HCT116 (cell line): ENCODE measurements at regions not wholly inside any gene's neighbourhood (a gene's known extent, or its start where the extent isn't known, plus 50 kb on each side); places are given as distances from the start of the nearest gene placed in this dataset.

Source experiments
- ATAC-seq: fragments of 200-7000 bp; cut with Tn5 transposase; 2 replicates; pipeline ENCODE4 v1.9.1; 2020; ENCODE audit warnings: mild to moderate bottlenecking, moderate library complexity
- BruUV-seq: library from RNA; stranded (reverse); fragments of 400-500 nt; replicated peaks from 2 replicates; lab custom pipeline; 2021; lab: Mats Ljungman, UMichigan
- CTCF ChIA-PET: fragments of 300-600 bp; sonication (Branson Sonifier 250); formaldehyde crosslinking; loops from one replicate; lab custom pipeline; 2021; ENCODE audit warnings: antibody characterized with exemption; lab: Charles Lee
- POLR2A ChIA-PET: fragments of 300-600, 350-600 bp; sonication (Branson Sonifier 250); formaldehyde crosslinking; loops from one replicate; lab custom pipeline; 2021; ENCODE audit warnings: antibody characterized with exemption; lab: Charles Lee
- RAD21 ChIA-PET, 2 experiments: fragments of 300-600 bp; sonication (Branson Sonifier 250); formaldehyde crosslinking; loops; one replicate each; lab custom pipeline; 2023; ENCODE audit warnings: low total read pairs in 2 of 2; ENCODE audit not compliant: uncharacterized antibody in 2 of 2, unreplicated experiment in 2 of 2, low non-redundant PET in 1 of 2; lab: Charles Lee
- DNase-seq: peaks from one replicate; pipeline ENCODE4 v3.0.0-alpha.2; 2010; ENCODE audit warnings: low read depth, low spot score
- H2AFZ ChIP-seq: fragments of 200-600 bp; shearing (Covaris generic), sonication (generic); 2 replicates; pipeline ENCODE4 v1.6.1; 2017; ENCODE audit warnings: low read depth, mixed run types, mixed read lengths, antibody characterized with exemption, low read length; ENCODE audit not compliant: poor library complexity, severe bottlenecking
- H3K27ac ChIP-seq: 2 replicates; pipeline ENCODE4 v1.5.1; 2012; ENCODE audit warnings: low read depth, low read length
- H3K27me3 ChIP-seq: fragments of 200-600 bp; sonication (generic); 2 replicates; pipeline ENCODE4 v1.6.1; 2016; ENCODE audit warnings: mixed run types, low read length, mixed read lengths; ENCODE audit not compliant: insufficient read depth
- H3K36me3 ChIP-seq, 2 experiments: fragments of 200-500 bp in 1 of 2; fragments of 200-600 bp in 1 of 2; sonication (Bioruptor generic) in 1 of 2; sonication (generic) in 1 of 2; 2 replicates each; pipeline versions ENCODE4 v1.5.1 to v1.6.1; 2014 to 2016; ENCODE audit warnings: low read length in 2 of 2, inconsistent platforms in 1 of 2, mixed read lengths in 1 of 2, mixed run types in 1 of 2; ENCODE audit not compliant: insufficient read depth in 2 of 2, control insufficient read depth in 1 of 2
- H3K4me1 ChIP-seq, 2 experiments: fragments of 200-600 bp in 1 of 2; sonication (generic) in 1 of 2; 2 replicates each; pipeline versions ENCODE4 v1.5.1 to v1.6.1; 2012 to 2017; ENCODE audit warnings: low read length in 2 of 2, inconsistent platforms in 1 of 2, mild to moderate bottlenecking in 1 of 2, mixed read lengths in 1 of 2, mixed run types in 1 of 2, moderate library complexity in 1 of 2; ENCODE audit not compliant: insufficient read depth in 2 of 2, control insufficient read depth in 1 of 2
- H3K4me2 ChIP-seq: fragments of 200-600 bp; sonication (generic); 2 replicates; pipeline ENCODE4 v1.6.1; 2017; ENCODE audit warnings: mixed run types, low read length, mixed read lengths
- H3K4me3 ChIP-seq, 2 experiments: fragments of 200-600 bp in 1 of 2; sonication (generic) in 1 of 2; replicated peaks in 1 of 2; 2 replicates each; pipeline ENCODE4 v1.5.1; 2011 to 2016; ENCODE audit warnings: low read length in 2 of 2, control low read depth in 1 of 2, low read depth in 1 of 2, mild to moderate bottlenecking in 1 of 2, mixed read lengths in 1 of 2, mixed run types in 1 of 2
- H3K79me2 ChIP-seq: fragments of 200-600 bp; sonication (generic); 2 replicates; pipeline ENCODE4 v1.6.1; 2017; ENCODE audit warnings: mild to moderate bottlenecking, mixed run types, low read length, moderate library complexity, mixed read lengths; ENCODE audit not compliant: insufficient read depth
- H3K9ac ChIP-seq: fragments of 200-600 bp; sonication (generic); 2 replicates; pipeline ENCODE4 v1.6.1; 2016; ENCODE audit warnings: low read length, mixed read lengths
- H3K9me2 ChIP-seq: fragments of 200-600 bp; sonication (generic), shearing (Covaris generic); 2 replicates; pipeline ENCODE4 v1.6.1; 2017; ENCODE audit warnings: mixed run types, mild to moderate bottlenecking, moderate library complexity; ENCODE audit not compliant: insufficient read depth
- H3K9me3 ChIP-seq, 2 experiments: fragments of 200-500 bp in 1 of 2; fragments of 200-600 bp in 1 of 2; sonication (Bioruptor generic) in 1 of 2; sonication (generic) in 1 of 2; 2 replicates each; pipeline ENCODE4 v1.6.1; 2014 to 2017; ENCODE audit warnings: low read length in 2 of 2, mixed read lengths in 2 of 2, inconsistent platforms in 1 of 2, low read depth in 1 of 2, mild to moderate bottlenecking in 1 of 2, mixed run types in 1 of 2, moderate library complexity in 1 of 2; ENCODE audit not compliant: control insufficient read depth in 1 of 2, insufficient read depth in 1 of 2
- H4K20me1 ChIP-seq: fragments of 200-600 bp; sonication (generic), shearing (Covaris generic); 2 replicates; pipeline ENCODE4 v1.6.1; 2017; ENCODE audit warnings: mixed run types, mild to moderate bottlenecking, moderate library complexity; ENCODE audit not compliant: insufficient read depth
- CBX3 ChIP-seq: IDR thresholded peaks from 2 replicates; pipeline ENCODE4 v1.6.1; 2012; ENCODE audit warnings: low read depth
- CEBPB ChIP-seq: IDR thresholded peaks from 2 replicates; pipeline ENCODE4 v1.6.1; 2012; ENCODE audit warnings: low read depth
- JUND ChIP-seq: IDR thresholded peaks from 2 replicates; pipeline ENCODE4 v1.6.1; 2012
- RAD21 ChIP-seq: IDR thresholded peaks from 2 replicates; pipeline ENCODE4 v1.6.1; 2012; ENCODE audit warnings: low read depth, mild to moderate bottlenecking
- SIN3A ChIP-seq: IDR thresholded peaks from 2 replicates; pipeline ENCODE4 v1.6.1; 2012; ENCODE audit warnings: low read depth
- SP1 ChIP-seq: IDR thresholded peaks from 2 replicates; pipeline ENCODE4 v1.6.1; 2012; ENCODE audit warnings: low read depth
- ZBTB33 ChIP-seq: IDR thresholded peaks from 2 replicates; pipeline ENCODE4 v1.6.1; 2011; ENCODE audit warnings: mild to moderate bottlenecking, low read length, moderate library complexity; ENCODE audit not compliant: insufficient replicate concordance; ENCODE audit errors: extremely low read depth
- ZNF274 ChIP-seq: fragments of 200-500 bp; sonication (Bioruptor generic); IDR thresholded peaks from 2 replicates; pipeline ENCODE4 v1.6.1; 2014; ENCODE audit warnings: mild to moderate bottlenecking, low read depth, low read length, inconsistent platforms
- intact Hi-C: fragments of 100-400 bp; cut with micrococcal nuclease; formaldehyde crosslinking; loops from 2 replicates; pipeline ENCODE4 v1.10.0; 2022
- TF ChIP-seq, protein P1 (sequence below): IDR thresholded peaks from 2 replicates; pipeline ENCODE4 v1.6.1; 2012; ENCODE audit warnings: low read depth

DNA sequence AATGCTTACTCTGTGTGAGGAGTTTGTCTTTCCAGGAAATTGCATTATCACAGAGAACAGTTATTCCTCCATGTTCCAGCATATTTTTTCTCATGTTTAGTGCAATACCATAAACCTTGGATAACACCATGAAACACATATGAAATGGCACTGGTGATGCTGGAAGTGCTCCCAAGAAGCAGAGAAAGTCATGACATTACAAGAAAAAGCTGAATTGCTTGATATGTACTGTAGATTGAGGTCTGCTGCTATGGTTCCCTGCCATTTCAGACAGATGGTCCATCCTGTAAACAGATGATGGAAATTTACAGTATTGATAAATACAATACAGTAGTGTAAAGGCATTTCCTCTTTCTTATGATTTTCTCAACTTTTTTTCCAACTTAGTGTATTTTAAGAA lies 422.1 kb downstream of the LRRIQ3 start:
- no peak overlapping the region for H3K9ac ChIP-seq
- no peak overlapping the region for H3K27ac ChIP-seq
- H3K9me3 ChIP-seq: peaks cover 0 to 14% of the 10 kb centered on the region in 2 experiments; a peak in 1 of 4 replicates
- intact Hi-C loops: no loop called here
- DNase-seq (no peak), ATAC-seq (no peak)
- no peaks in the 10 kb centered on the region for H3K27me3 ChIP-seq
- BruUV-seq: no TSS peak
- H3K4me1 ChIP-seq: no peaks in the 10 kb centered on the region
- no peak overlapping the region for H3K4me2 ChIP-seq
- no peaks in the 10 kb centered on the region for H3K79me2 ChIP-seq
- ChIA-PET POLR2A (no interaction called here), CTCF (no interaction called here), RAD21 (no interaction called here)
- no peaks in the 10 kb centered on the region for H3K36me3 ChIP-seq
- no peaks in the 10 kb centered on the region for H4K20me1 ChIP-seq
- no peaks in the 10 kb centered on the region for H3K9me2 ChIP-seq
- TF ChIP-seq ZNF274: no peak
- TF ChIP-seq CBX3: no peak
- TF ChIP-seq SIN3A: no peak
- TF ChIP-seq ZBTB33: no peak
- TF ChIP-seq RAD21: no peak
- no peak for TF ChIP-seq JUND
- no peak for TF ChIP-seq CEBPB
- TF ChIP-seq SP1: no peak
- TF ChIP-seq, protein P1, sequence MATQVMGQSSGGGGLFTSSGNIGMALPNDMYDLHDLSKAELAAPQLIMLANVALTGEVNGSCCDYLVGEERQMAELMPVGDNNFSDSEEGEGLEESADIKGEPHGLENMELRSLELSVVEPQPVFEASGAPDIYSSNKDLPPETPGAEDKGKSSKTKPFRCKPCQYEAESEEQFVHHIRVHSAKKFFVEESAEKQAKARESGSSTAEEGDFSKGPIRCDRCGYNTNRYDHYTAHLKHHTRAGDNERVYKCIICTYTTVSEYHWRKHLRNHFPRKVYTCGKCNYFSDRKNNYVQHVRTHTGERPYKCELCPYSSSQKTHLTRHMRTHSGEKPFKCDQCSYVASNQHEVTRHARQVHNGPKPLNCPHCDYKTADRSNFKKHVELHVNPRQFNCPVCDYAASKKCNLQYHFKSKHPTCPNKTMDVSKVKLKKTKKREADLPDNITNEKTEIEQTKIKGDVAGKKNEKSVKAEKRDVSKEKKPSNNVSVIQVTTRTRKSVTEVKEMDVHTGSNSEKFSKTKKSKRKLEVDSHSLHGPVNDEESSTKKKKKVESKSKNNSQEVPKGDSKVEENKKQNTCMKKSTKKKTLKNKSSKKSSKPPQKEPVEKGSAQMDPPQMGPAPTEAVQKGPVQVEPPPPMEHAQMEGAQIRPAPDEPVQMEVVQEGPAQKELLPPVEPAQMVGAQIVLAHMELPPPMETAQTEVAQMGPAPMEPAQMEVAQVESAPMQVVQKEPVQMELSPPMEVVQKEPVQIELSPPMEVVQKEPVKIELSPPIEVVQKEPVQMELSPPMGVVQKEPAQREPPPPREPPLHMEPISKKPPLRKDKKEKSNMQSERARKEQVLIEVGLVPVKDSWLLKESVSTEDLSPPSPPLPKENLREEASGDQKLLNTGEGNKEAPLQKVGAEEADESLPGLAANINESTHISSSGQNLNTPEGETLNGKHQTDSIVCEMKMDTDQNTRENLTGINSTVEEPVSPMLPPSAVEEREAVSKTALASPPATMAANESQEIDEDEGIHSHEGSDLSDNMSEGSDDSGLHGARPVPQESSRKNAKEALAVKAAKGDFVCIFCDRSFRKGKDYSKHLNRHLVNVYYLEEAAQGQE: no peak
- H2AFZ ChIP-seq: no peak overlapping the region
- no peak overlapping the region for H3K4me3 ChIP-seq
